T1000 (cell line): ENCODE measurements at regions not wholly inside any gene's neighbourhood (a gene's known extent, or its start where the extent isn't known, plus 50 kb on each side); places are given as distances from the start of the nearest gene placed in this dataset.
"Not testable (repeated sequence)": the region's sequence is repeated elsewhere in the genome, so short reads cannot be mapped to it uniquely, and the experiment has no call there.

Experiments
- DNase-seq: peaks from one replicate; lab custom pipeline; 2025; ENCODE audit warnings: mixed read lengths; lab: John Stamatoyannopoulos, UW

DNA sequence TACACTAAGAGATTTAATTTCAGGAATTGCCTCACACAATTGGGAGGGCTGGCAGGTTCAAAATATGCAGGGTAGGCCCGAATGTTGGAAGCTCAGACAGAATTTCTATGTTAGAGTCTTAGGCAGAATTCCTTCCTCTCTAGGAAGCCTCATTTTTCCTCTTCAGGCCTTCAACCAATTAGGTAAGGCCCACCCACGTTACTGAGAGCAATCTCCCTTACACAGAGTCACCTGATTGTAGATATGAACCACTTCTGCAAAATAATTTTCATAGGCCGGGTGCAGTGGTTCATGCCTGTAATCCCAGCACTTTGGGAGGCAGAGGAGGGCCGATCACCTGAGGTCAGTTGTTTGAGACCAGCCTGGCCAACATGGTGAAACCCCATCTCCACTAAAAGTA, 50.2 kb upstream of the HIVEP1 start:
- DNase-seq: no peak

DNA sequence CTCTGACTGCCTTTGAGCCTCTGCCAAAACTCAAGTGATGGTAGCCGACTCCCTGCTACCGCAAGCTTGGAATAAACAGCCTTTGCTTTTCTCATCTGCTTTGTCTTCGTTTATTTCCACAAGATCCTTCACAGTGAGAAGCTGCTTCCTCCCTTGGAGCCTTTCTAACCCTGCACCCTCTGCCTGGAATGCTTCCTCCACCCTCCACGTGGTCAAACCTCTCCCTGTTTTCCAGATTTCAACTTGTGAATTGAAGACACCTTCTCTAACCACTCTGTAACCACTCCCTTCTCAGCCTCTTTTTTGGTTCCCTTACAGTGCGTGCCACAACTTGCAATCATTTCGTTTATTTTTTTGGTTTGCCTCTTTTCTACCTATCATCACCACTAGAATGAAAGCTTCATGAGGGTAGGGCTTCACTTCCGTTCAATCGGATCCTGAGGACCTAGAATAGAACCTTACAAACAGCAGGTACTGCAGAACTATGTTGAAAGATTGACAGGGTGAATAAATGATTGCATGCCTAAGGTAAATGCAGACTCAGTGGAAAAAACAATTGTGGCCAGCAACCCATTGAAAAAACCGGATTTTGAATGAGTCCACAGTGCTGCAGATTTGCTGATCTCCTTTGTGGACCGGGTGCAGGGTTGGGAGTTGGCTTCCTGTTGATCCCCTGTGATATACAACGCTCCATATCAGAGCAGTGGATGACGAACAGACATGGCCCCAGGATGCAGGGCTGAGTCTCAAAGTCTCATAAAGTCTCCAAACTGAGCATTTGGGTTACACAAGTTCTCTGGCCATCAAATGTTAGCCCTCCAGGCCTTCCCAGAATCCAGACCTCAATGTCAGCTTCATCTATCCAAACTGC, 51.0 kb upstream of the HIVEP1 start:
- no peak for DNase-seq

DNA sequence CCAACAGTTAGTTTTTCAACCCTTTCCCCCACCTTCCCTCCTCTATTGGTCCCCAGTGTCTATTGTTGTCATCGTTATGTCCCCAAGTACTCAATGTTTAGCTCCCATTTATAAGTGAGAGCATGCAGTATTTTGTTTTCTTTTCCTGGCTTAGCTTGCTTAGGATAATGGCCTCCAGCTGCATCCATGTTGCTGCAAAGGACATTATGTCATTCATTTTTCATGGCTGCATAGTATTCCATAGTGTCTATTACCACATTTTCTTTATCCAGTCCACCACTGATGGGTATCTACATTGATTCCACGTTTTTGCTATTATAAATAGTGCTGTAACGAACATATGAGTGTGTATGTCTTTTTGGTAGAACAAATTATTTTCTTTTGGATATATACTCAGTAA, 55.3 kb upstream of the HIVEP1 start:
- DNase-seq: no peak

DNA sequence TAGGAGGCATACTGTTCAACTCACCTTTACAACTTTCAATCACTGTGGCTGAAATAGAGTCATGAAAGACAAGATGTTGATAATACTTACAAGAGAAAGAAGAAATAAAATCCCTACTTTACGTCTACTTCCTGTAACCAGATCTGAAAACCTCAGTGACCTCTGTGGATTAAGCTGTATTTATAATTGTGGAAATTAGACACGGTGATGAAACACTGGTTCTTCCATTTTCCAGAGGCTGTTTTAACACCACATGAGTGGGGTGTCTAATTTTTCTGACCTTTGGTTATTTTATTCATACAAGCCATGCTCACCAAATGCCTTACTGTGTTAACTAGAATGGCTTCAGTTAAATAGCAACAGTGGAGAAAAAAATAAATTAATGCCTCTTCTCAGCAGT, 58.5 kb upstream of the HIVEP1 start:
- DNase-seq: no peak

DNA sequence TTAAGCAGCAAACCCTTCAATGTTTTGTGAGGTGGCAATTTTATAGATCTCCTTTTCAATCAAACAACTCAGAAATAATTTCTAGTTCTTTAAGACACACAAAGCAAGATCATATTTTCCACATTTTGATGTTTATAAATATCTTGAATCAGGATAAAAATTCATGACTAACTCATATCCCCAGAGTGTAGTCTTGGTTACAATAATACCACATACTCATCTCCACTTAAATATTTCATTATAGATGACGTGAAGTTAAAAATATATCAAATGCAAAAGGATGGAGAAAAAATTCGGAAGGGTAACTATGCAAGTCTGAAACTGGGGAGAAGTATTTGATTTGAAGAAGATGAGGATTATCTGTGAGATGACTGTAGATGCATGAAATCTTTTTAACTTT, 59.8 kb upstream of the HIVEP1 start:
- DNase-seq: no peak

DNA sequence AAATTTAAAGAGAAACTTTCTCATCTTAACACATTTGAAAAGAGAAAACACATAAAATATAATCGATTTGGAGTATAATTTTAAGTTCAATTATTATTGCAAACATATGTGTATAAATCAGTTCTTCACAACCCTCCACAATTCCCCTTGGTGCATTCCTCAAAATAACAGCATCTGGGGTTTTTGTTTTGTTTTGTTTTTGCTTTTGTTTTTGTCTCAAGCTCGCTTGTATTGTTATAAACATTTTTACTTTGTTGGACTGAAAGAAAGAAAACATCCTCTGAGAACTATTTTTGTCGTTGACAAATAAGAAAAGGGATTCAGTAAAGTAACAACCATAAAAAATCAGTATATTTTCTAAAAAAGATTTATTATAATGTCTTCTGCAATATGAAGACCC, 60.2 kb upstream of the HIVEP1 start:
- DNase-seq: no peak

DNA sequence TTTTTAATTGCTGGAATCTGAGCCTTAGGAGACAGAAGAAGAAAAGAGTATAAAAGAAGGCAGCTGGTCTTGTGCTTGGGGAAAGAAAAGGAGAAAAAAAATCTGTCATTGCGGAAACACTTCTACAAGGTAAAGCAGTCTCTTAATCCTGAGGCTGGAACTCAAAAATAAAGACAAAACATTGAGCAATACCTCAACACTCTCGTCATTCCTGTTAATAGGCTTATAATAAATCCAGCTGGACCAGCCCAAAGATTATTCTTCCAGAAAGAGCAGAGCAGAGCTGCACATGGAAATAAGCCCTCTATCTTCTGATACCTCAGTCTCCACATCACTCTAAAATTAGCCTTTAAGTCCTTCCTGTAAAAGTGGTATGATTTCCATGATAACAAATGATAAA, 62.0 kb upstream of the HIVEP1 start:
- no peak for DNase-seq

DNA sequence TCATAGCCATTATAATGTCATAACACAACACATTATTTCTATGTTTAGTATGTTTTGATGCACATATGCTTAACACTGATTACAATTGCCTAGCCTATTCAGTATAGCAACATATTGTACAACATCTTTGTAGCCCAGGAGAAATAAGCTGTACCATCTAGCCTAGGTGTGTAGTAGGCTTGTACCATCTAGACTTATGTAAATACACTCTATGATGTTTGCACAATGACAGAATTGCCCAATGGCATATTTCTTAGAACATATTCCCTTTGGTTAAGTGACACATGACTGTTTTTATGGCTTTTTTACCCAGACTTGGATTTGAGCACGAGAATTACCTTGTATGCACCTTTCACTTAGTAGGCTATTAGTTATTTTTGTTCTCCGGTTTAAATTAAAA, 64.5 kb upstream of the HIVEP1 start:
- DNase-seq: no peak

DNA sequence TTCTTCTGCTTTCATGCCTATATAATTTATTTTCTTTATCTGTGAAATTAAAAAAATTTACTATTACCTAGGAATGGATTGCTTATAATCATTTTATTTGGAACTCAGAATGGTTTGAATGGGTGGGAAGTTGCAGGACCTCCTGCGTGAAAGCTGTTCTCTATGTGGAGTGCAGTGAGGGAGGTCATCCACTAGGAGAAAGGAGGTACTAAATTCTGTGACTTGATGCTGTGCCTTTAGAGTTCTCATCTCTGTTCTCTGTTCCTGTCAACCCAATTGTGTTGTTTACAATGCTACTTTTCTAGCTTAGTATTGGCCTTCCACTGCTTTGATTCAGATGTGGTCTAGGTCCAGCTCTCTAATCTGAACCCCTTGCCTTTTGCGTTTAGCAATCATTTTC, 65.0 kb upstream of the HIVEP1 start:
- DNase-seq: no peak

DNA sequence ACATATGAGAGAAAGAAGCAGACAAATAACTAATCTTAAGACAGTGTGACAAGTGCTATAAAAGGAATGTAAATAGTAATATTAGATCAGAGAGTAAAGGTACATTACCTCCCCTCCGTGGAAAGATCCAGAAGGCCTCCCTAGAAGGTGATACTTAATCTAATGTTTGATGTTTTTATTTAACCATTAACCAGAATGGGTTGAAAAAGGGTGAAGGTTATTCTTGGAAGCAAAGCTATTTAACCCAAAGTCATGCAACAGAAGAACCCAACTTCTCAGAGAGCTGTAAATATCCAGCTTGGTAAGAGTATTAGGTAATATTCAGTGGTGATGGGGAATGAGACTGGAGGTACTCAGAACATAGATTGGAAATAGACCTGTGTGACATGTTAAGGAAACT, 68.0 kb upstream of the HIVEP1 start:
- DNase-seq: no peak

DNA sequence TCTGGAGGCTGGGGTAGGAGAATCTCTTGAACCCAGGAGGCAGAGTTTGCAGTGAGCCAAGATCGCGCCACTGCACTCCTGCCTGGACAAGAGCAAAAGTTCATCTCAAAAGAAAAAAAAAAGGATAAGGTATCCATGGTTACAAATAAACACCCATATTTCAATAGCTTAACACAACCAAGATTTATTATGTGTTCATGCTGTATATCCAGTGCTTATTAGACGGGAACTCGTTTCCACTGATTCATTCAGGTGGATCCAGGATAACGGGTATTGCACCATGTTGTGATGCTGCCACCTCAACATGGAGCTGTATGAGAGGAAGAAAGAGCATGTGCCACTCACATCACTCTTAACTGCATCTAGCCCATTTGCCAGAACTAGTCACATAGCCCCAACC, 69.1 kb upstream of the HIVEP1 start:
- DNase-seq: no peak

DNA sequence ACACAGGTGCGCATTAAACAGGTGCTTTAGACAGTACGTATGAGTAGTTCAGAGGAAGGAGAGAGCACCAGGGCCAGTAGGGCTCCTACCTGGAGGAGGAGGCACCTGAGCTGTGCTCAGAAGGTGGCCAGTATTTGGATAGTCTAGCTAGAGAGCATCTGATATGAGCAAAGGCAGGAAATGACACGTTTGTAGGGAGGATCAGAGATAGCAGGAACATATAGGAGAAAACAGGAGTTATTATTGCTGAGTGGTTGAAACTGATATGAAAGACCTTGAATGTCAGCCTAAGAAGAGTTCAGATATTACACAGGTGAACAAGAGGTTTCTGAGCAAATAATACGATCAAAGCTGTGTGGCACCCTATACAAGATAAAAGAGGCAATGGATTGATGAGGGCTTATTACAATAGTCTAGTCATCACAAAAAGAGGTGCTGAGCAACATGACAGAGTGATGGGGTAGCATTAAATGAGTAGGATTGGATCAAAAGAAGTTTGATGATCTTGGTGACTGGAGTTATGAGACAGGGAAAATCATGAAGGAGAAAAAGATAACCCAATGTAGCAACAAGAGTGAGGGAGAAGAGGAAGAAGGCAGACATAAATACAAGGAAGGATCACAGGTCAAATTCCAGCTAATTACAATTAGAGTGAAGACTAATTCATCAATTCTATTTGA, 69.8 kb upstream of the HIVEP1 start:
- DNase-seq: no peak

DNA sequence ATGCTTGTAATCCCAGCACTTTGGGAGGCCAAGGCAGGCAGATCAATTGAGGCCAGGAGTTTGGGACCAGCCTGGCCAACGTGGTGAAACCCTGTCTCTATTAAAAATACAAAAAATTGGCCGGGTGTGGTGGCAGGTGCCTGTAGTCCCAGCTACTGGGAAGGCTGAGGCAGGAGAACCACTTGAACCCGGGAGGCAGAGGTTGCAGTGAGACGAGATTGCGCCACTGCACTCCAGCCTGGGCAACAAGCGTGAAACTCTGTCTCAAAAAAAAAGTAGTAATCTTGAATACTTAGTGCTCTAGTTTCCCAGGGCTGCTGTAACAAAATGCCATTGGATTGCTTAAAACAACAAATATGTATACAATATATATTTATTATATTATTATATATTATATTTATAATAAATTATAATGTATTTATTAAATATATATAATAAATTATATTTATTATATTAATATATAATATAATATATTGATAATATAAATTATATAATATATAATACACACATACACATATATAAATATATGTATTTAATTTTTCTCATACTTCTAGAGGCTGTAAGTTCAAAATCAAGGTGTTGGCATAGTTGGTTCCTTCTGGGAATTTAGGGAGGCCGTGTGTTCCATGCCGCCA, 71.5 kb upstream of the HIVEP1 start:
- not testable (repeated sequence) for DNase-seq

DNA sequence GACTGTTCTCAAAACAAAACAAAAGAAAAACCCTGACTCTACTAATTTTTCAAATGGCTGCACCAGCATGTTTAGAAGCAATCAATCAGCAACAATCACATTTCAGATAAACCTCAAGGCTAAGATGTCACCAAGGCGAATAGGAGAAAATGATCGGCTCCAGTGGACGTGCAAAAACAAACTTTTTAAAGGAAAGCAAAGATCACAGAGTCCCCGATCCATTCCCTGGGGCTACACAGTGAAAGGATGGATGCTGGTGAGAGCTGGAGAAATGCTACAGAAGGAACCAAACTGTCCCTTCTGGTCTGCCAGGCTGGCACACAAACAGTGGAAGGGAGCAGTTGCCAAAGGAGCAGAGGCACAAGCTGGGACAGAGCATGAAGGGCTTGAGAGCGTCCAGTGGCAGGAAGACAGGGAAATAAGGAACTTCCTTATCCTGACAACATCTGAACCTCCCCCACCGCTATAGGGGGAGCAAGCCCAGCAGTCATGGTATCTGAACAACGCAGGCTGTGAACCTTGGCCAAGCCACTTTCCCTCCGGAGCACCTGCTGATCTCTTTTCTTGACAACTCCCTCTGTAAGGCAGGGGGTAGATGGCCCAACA, 73.7 kb upstream of the HIVEP1 start:
- no peak for DNase-seq

DNA sequence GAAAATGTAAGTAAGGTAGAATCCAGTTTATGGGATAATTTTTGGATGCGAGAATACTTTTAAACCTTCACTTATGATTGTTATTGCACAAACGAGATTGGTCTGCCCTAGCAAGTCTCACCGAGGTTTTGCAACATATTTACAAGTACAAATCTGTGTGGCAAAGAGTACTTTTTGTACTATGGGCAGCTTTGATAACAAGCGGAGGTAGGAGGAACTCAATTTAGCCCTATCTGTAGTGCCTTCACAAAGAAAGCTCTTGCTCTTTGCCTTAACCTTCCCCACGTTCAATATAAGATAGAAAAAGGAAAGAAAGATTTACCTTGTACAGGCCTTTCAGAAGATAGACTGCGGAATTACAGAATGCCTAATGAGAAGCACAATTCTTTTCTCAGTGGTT, 77.5 kb upstream of the HIVEP1 start:
- no peak for DNase-seq

DNA sequence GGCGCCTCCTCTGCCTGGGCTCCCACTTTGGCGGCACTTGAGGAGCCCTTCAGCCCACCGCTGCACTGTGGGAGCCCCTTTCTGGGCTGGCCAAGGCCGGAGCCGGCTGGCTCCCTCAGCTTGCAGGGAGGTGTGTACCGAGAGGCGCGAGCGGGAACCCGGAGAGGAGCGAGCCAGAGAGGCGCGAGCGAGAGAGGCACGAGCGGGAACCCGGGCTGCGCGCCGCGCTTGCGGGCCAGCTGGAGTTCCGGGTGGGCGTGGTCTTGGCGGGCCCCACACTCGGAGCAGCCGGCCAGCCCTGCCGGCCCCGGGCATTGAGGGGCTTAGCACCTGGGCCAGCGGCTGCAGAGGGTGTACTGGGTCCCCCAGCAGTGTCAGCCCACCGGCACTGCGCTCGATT, 79.2 kb upstream of the HIVEP1 start:
- DNase-seq: not testable (repeated sequence)

DNA sequence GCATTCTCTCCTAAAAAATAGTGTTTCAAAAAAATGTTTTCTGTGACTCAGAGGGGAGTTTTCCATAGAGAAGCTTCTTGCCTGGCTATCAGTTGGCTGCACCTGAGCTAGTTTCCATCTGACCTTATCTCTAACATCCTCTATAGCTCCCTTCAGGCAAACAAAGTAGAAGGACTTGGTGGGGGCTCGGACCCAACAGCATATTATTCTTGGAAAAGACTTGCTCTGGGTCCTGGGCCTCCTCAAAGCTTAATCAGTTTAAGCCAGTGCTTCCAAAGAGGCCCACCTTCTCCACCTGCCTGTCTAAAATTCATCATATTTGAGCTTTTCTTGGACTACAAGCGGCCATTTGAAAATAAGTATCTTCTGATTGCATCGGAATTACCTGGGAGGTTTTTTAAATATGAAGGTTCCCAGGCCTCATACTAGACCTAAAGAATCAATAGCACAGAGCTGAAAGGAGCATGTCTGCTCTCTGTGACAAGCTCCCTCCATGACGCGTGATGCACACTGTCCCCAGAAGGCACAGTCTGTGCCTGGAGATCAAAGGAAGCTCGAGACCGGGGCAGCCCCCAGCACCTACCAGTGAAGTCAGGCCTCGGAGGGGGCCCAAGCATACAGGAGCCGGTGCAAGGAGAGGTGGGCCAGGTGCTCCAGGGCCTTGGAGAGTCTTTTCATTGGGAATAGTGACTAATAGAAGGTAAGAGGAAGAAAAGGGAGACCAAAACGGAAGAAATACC, 80.6 kb upstream of the HIVEP1 start:
- no peak for DNase-seq

DNA sequence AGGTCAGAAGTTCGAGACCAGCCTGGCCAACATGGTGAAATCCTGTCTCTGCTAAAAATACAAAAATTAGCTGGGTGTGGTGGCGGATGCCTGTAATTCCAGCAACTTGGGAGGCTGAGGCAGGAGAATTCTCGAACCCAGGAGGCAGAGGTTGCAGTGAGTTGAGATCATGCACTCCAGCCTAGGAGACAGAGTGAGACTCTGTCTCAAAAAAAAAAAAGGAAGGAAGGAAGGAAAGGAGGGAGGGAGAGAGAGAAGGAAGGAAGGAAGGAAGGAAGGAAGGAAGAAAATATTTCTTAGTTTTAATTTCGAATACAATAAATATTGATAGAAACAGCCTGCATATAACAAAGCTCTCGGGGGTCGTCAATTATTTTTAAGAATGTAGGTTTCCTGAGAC, 81.3 kb upstream of the HIVEP1 start:
- DNase-seq: not testable (repeated sequence)

DNA sequence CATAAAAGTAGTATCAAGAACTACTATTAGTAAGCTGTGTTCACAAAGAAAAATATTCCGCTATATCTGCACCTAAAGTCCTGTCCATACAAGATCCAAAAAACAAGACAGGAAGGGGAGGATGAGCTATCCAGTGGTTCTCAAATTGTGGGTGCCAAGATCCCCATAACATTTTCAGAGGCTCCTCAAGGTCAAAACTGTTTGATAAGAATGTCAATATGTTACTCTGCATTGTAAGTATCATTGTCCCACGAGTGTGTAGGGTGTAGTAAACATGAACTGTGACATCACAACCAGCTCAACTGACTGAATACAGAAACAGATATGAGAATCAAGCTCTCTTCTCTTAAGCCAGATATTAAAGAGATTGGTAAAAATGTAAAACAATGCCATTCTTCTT, 81.9 kb upstream of the HIVEP1 start:
- no peak for DNase-seq

DNA sequence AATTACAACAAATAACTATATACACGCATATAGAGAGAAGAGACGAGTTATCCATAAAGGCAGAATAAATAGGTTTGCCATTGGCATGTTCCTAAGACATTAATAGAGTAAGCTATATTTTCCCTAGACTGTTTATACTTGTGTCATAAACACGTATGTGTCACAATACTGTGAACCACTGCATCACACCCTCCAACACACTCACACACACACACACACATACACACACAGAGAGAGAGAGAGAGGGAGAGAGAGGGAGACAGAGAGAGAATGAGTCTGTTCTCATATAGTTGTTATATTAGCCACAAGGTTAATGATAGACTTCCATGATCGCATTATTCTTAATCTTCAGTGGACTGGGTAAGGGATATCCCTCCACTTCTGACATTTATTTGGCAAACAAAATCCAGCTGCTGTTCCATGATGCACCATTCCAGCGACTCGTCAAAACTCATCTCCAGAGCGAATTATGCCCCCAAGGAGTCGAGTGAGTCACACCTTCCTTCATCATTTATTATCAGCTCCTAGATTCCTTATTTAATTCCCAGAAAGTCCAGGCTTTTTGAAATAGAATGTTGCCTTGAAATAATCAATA, 82.8 kb upstream of the HIVEP1 start:
- peak; percentile 2 for DNase-seq

DNA sequence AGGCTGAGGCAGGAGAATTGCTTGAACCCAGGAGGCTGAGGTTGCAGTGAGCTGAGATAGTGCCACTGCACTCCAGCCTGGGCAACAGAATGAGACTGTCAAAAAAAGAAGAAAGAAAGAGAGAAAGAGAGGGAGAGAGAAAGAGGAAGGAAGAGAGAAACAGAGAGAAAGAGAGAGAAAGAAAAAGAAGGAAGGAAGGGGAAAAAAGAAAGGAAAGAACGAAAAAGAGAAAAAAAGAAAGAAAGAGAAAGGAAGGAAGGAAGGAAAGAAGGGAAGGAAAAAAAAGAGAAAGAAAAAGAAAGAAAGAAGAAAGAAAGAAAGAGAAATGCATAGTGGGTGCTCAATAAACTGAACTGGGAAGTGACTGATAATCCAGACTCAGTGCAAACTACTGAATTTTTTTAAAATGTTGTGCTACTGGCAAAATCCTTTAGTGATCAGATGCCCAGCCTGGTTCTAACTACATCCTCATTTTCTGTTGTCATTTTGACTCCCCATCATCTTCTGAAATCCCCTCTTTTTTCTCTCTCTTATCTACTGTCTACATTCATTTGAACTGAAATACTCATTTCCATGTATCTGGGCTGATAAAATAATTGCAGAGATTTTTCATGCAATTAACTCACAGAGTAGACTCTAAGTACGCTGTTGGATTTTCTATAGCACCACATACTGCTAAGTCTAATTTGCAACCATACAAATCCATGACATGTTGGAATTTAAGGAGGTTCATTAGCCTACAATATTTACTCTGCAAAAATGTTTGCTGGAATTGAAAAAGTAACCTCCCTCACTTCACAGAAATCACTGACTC, 85.3 kb upstream of the HIVEP1 start:
- DNase-seq: no peak
